MV-4-11 (cell line): ENCODE measurements at regions not wholly inside any gene's neighbourhood (a gene's known extent, or its start where the extent isn't known, plus 50 kb on each side); places are given as distances from the start of the nearest gene placed in this dataset.
"Not testable (repeated sequence)": the region's sequence is repeated elsewhere in the genome, so short reads cannot be mapped to it uniquely, and the experiment has no call there.

Experiments
- DNase-seq: peaks from one replicate; lab custom pipeline; 2025; lab: John Stamatoyannopoulos, UW

GRCh38 chr4:33780952-33781791 is 2463.1 kb downstream of the ARAP2 start:
- no peak for DNase-seq

- DNase-seq: no peak
These were observed 2458.5 kb downstream of the ARAP2 start for GRCh38 chr4:33785843-33786242.

- no peak for DNase-seq
These were observed 2441.7 kb downstream of the ARAP2 start for GRCh38 chr4:33802578-33802977.

GRCh38 chr4:33825685-33826084 is 2418.6 kb downstream of the ARAP2 start:
- no peak for DNase-seq

- not testable (repeated sequence) for DNase-seq
These were observed 2415.0 kb downstream of the ARAP2 start for GRCh38 chr4:33829356-33829755.

- DNase-seq: no peak
These were observed 2412.8 kb downstream of the ARAP2 start for GRCh38 chr4:33831442-33832066.

GRCh38 chr4:33835764-33836163 is 2408.6 kb downstream of the ARAP2 start:
- not testable (repeated sequence) for DNase-seq

- DNase-seq: no peak
These were observed 2407.1 kb downstream of the ARAP2 start for GRCh38 chr4:33837043-33837838.

- DNase-seq: no peak
These were observed 2403.2 kb downstream of the ARAP2 start for GRCh38 chr4:33841120-33841519.

GRCh38 chr4:33850371-33850902 is 2393.9 kb downstream of the ARAP2 start:
- no peak for DNase-seq

GRCh38 chr4:33853670-33854069 is 2390.6 kb downstream of the ARAP2 start:
- DNase-seq: not testable (repeated sequence)

GRCh38 chr4:33864290-33864859 is 2379.9 kb downstream of the ARAP2 start:
- DNase-seq: no peak

- no peak for DNase-seq
These were observed 2370.5 kb downstream of the ARAP2 start for GRCh38 chr4:33873791-33874190.

GRCh38 chr4:33878710-33879109 is 2365.6 kb downstream of the ARAP2 start:
- no peak for DNase-seq

- no peak for DNase-seq
These were observed 2363.1 kb downstream of the ARAP2 start for GRCh38 chr4:33881176-33881575.

- DNase-seq: no peak
These were observed 2361.9 kb downstream of the ARAP2 start for GRCh38 chr4:33882246-33882990.

- no peak for DNase-seq
These were observed 2361.2 kb downstream of the ARAP2 start for GRCh38 chr4:33883111-33883510.

GRCh38 chr4:33886356-33886755 is 2358.0 kb downstream of the ARAP2 start:
- DNase-seq: no peak

- DNase-seq: no peak
These were observed 2353.5 kb downstream of the ARAP2 start for GRCh38 chr4:33890841-33891240.

GRCh38 chr4:33911959-33912358 is 2332.4 kb downstream of the ARAP2 start:
- DNase-seq: no peak

- DNase-seq: no peak
These were observed 2329.9 kb downstream of the ARAP2 start for GRCh38 chr4:33914386-33914785.
